ENCODE measurements at regions not wholly inside any gene's neighbourhood (a gene's known extent, or its start where the extent isn't known, plus 50 kb on each side); places are given as distances from the start of the nearest gene placed in this dataset.

DNA sequence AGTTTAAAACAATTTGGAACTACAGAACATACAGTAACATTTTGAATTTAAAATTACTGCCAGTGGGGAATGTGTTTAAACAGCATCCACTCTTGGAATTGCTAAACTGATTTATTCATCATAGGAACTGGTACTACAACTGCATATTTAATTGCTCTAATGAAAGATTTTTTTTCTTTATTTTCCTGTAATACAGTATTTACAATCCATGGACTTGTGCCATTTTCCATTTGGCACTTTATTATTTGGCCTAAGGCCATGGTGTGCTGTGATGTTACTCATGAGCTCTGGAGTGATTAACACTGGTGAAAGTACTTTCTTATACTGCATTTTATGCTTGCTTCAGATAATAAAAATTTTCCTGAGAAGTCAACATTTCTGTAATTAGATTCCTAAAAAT, 69.7 kb upstream of the NUDT6 start:
- Histone ChIP-seq H3K9me3 (0 out of 2 replicates have a peak, but pooled peaks cover 9% of the 10 kb centered on the region), H4K20me1 (ENCODE audit: insufficient read depth) (no peaks in the 10 kb centered on the region), H3K9me2 (no peaks in the 10 kb centered on the region), H3K79me2 (ENCODE audit: insufficient read depth) (peaks cover 21% of the 10 kb centered on the region; the same call in 1 of the 2 replicates), H3K4me3 (ENCODE audit: low read depth in 2 of 2, low read length in 1 of 2) (no peak overlapping the region), H3K4me2 (no peak overlapping the region), H3K9ac (no peak overlapping the region), H2AFZ (ENCODE audit: low read depth) (no peak overlapping the region), H3F3A (replicated peaks; ENCODE audit: insufficient read depth) (no peaks in the 10 kb centered on the region), H3K36me3 (replicated peaks in 1 of 2; ENCODE audit: control insufficient read depth in 1 of 2, insufficient read depth in 2 of 2, low read length in 1 of 2) (peaks cover 7 to 45% of the 10 kb centered on the region in 2 experiments), H3K4me1 (ENCODE audit: control insufficient read depth in 1 of 2, insufficient read depth in 2 of 2, low read depth in 1 of 2, low read length in 1 of 2) (no peaks in the 10 kb centered on the region; a peak in 1 of 4 replicates), H3K27ac (ENCODE audit: low read depth in 2 of 2, low read length in 1 of 2) (peak overlapping the region in 1 of 2 experiments; percentile 34; a peak in 2 of 4 replicates), H3K27me3 (ENCODE audit: insufficient read depth) (no peaks in the 10 kb centered on the region)
- ChIA-PET POLR2A (no interaction called here), CTCF (interaction anchor here (1.0 kb wide), 1 partner anchor 70 kb away, joined by 3 read pairs; the partner anchor contains the start of gene NUDT6)
- no peak for DNase-seq
- TF ChIP-seq NFIC (IDR thresholded peaks at IDR 0.05; ENCODE audit: borderline replicate concordance) = peak; percentile 10; the same call in 1 of the 2 replicates
- no peak for TF ChIP-seq POLR2AphosphoS5 (IDR thresholded peaks at IDR 0.05; ENCODE audit: low read depth, low read length)

DNA sequence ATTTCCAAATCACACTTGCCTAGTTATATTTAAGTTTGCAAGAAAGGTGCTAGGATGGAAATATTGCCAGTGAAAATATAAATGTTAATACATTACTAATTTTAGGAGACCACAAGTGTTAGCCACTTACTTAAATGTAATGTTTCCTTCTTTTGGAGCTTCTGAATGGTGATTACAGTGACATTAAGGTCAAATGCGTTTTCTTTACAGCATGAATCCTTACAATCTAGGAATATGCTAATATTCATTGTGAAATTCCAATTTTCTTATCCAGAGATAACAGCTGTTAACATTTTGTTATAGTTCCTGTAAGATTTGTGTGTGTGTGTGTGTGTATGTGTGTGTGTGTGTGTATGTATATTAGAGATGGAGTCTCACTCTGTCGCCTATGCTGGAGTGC, 70.2 kb upstream of the NUDT6 start:
- ChIA-PET CTCF (interaction anchor here (1.0 kb wide), 1 partner anchor 70 kb away, joined by 3 read pairs; the partner anchor contains the start of gene NUDT6), POLR2A (interaction anchor here (0.7 kb wide), 1 partner anchor 828 kb away, joined by 3 read pairs; no protein-coding TSS in a partner anchor)
- H3K9me3 ChIP-seq = 0 out of 2 replicates have a peak, but pooled peaks cover 5% of the 10 kb centered on the region
- DNase-seq = no peak
- H3K9ac ChIP-seq = no peak overlapping the region
- WGBS (ENCODE audit: low lambda C conversion rate) = 100% methylated on average over 2 of the region's 2 CpGs
- no peaks in the 10 kb centered on the region for H4K20me1 ChIP-seq (ENCODE audit: insufficient read depth)
- no peak overlapping the region for H3K4me3 ChIP-seq (ENCODE audit: low read depth in 2 of 2, low read length in 1 of 2)
- H3K36me3 ChIP-seq (replicated peaks in 1 of 2; ENCODE audit: control insufficient read depth in 1 of 2, insufficient read depth in 2 of 2, low read length in 1 of 2) = peaks cover 6 to 43% of the 10 kb centered on the region in 2 experiments
- H3K27me3 ChIP-seq (ENCODE audit: insufficient read depth) = no peaks in the 10 kb centered on the region
- H3K4me2 ChIP-seq = no peak overlapping the region
- H3K4me1 ChIP-seq (ENCODE audit: control insufficient read depth in 1 of 2, insufficient read depth in 2 of 2, low read depth in 1 of 2, low read length in 1 of 2) = no peaks in the 10 kb centered on the region; a peak in 1 of 4 replicates
- H3K79me2 ChIP-seq (ENCODE audit: insufficient read depth) = peaks cover 19% of the 10 kb centered on the region; the same call in 1 of the 2 replicates
- H3K27ac ChIP-seq (ENCODE audit: low read depth in 2 of 2, low read length in 1 of 2) = no peak overlapping the region; a peak in 1 of 4 replicates
- TF ChIP-seq SIN3A (IDR thresholded peaks at IDR 0.05; ENCODE audit: borderline replicate concordance, low read depth, low read length) = no peak
- TF ChIP-seq GABPA (IDR thresholded peaks at IDR 0.05; ENCODE audit: low read depth) = no peak
- TF ChIP-seq, protein P1, sequence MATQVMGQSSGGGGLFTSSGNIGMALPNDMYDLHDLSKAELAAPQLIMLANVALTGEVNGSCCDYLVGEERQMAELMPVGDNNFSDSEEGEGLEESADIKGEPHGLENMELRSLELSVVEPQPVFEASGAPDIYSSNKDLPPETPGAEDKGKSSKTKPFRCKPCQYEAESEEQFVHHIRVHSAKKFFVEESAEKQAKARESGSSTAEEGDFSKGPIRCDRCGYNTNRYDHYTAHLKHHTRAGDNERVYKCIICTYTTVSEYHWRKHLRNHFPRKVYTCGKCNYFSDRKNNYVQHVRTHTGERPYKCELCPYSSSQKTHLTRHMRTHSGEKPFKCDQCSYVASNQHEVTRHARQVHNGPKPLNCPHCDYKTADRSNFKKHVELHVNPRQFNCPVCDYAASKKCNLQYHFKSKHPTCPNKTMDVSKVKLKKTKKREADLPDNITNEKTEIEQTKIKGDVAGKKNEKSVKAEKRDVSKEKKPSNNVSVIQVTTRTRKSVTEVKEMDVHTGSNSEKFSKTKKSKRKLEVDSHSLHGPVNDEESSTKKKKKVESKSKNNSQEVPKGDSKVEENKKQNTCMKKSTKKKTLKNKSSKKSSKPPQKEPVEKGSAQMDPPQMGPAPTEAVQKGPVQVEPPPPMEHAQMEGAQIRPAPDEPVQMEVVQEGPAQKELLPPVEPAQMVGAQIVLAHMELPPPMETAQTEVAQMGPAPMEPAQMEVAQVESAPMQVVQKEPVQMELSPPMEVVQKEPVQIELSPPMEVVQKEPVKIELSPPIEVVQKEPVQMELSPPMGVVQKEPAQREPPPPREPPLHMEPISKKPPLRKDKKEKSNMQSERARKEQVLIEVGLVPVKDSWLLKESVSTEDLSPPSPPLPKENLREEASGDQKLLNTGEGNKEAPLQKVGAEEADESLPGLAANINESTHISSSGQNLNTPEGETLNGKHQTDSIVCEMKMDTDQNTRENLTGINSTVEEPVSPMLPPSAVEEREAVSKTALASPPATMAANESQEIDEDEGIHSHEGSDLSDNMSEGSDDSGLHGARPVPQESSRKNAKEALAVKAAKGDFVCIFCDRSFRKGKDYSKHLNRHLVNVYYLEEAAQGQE (IDR thresholded peaks at IDR 0.05; ENCODE audit: low read depth, low read length) = no peak
- no peak for TF ChIP-seq RFX5 (IDR thresholded peaks at IDR 0.05; ENCODE audit: low read length)
- no peak for TF ChIP-seq TEAD4 (IDR thresholded peaks at IDR 0.05; ENCODE audit: borderline replicate concordance, insufficient read depth)
- no peak for TF ChIP-seq EP300 (IDR thresholded peaks at IDR 0.05; ENCODE audit: borderline replicate concordance in 1 of 2, low read depth in 1 of 2, low read length in 1 of 2)
- TF ChIP-seq, protein P2, sequence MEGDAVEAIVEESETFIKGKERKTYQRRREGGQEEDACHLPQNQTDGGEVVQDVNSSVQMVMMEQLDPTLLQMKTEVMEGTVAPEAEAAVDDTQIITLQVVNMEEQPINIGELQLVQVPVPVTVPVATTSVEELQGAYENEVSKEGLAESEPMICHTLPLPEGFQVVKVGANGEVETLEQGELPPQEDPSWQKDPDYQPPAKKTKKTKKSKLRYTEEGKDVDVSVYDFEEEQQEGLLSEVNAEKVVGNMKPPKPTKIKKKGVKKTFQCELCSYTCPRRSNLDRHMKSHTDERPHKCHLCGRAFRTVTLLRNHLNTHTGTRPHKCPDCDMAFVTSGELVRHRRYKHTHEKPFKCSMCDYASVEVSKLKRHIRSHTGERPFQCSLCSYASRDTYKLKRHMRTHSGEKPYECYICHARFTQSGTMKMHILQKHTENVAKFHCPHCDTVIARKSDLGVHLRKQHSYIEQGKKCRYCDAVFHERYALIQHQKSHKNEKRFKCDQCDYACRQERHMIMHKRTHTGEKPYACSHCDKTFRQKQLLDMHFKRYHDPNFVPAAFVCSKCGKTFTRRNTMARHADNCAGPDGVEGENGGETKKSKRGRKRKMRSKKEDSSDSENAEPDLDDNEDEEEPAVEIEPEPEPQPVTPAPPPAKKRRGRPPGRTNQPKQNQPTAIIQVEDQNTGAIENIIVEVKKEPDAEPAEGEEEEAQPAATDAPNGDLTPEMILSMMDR (IDR thresholded peaks at IDR 0.05) = no peak
- TF ChIP-seq, protein P3, sequence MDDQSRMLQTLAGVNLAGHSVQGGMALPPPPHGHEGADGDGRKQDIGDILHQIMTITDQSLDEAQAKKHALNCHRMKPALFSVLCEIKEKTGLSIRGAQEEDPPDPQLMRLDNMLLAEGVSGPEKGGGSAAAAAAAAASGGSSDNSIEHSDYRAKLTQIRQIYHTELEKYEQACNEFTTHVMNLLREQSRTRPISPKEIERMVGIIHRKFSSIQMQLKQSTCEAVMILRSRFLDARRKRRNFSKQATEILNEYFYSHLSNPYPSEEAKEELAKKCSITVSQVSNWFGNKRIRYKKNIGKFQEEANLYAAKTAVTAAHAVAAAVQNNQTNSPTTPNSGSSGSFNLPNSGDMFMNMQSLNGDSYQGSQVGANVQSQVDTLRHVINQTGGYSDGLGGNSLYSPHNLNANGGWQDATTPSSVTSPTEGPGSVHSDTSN (IDR thresholded peaks at IDR 0.05) = no peak
- H2AFZ ChIP-seq (ENCODE audit: low read depth) = no peak overlapping the region
- peaks cover under 1% of the 10 kb centered on the region for H3F3A ChIP-seq (replicated peaks; ENCODE audit: insufficient read depth)
- 0 out of 2 replicates have a peak, but pooled peaks cover 3% of the 10 kb centered on the region for H3K9me2 ChIP-seq

All from SK-N-SH (cell line).